H9 (cell line): ENCODE measurements at regions not wholly inside any gene's neighbourhood (a gene's known extent, or its start where the extent isn't known, plus 50 kb on each side); places are given as distances from the start of the nearest gene placed in this dataset.

Experiments
- DNase-seq: peaks from one replicate; pipeline ENCODE4 v3.0.0-alpha.2; 2017
- H2AFZ ChIP-seq: one replicate; pipeline ENCODE4 v1.6.1; 2013; ENCODE audit warnings: mild to moderate bottlenecking, low read length, control low read depth, moderate library complexity
- H2AK5ac ChIP-seq: 2 replicates; pipeline ENCODE4 v1.6.1; 2013; ENCODE audit warnings: low read length, control low read depth, mixed read lengths; ENCODE audit not compliant: insufficient read length
- H2BK120ac ChIP-seq: one replicate; pipeline ENCODE4 v1.6.1; 2013; ENCODE audit warnings: low read depth, mild to moderate bottlenecking, low read length, control low read depth, inconsistent platforms; ENCODE audit not compliant: poor library complexity, severe bottlenecking
- H2BK12ac ChIP-seq: 2 replicates; pipeline ENCODE4 v1.6.1; 2013; ENCODE audit warnings: low read length, control low read depth, mixed read lengths, low read depth; ENCODE audit not compliant: insufficient read length
- H2BK15ac ChIP-seq: 2 replicates; pipeline ENCODE4 v1.6.1; 2013; ENCODE audit warnings: low read depth, low read length, control low read depth
- H2BK20ac ChIP-seq: one replicate; pipeline ENCODE4 v1.6.1; 2013; ENCODE audit warnings: low read depth, mild to moderate bottlenecking, low read length, control low read depth, inconsistent platforms; ENCODE audit not compliant: poor library complexity, severe bottlenecking
- H2BK5ac ChIP-seq: 2 replicates; pipeline ENCODE4 v1.6.1; 2013; ENCODE audit warnings: low read length, control low read depth, mixed read lengths; ENCODE audit not compliant: insufficient read length
- H3K14ac ChIP-seq: 2 replicates; pipeline ENCODE4 v1.6.1; 2013; ENCODE audit warnings: low read length, control low read depth; ENCODE audit not compliant: insufficient read depth
- H3K18ac ChIP-seq: 2 replicates; pipeline ENCODE4 v1.6.1; 2013; ENCODE audit warnings: low read depth, mild to moderate bottlenecking, mixed read lengths, low read length, control low read depth; ENCODE audit not compliant: insufficient read length
- H3K23ac ChIP-seq: 2 replicates; pipeline ENCODE4 v1.6.1; 2013; ENCODE audit warnings: low read length, control low read depth, mixed read lengths, low read depth; ENCODE audit not compliant: insufficient read length
- H3K23me2 ChIP-seq: 2 replicates; pipeline ENCODE4 v1.6.1; 2013; ENCODE audit warnings: low read depth, mild to moderate bottlenecking, mixed read lengths, low read length, control low read depth; ENCODE audit not compliant: insufficient read length, poor library complexity, severe bottlenecking
- H3K27ac ChIP-seq: 2 replicates; pipeline ENCODE4 v1.5.1; 2013; ENCODE audit warnings: low read length, control low read depth, mixed read lengths, low read depth; ENCODE audit not compliant: insufficient read length
- H3K27me3 ChIP-seq: 2 replicates; pipeline ENCODE4 v1.6.1; 2013; ENCODE audit warnings: low read length, control low read depth, inconsistent platforms; ENCODE audit not compliant: insufficient read depth
- H3K4ac ChIP-seq: 2 replicates; pipeline ENCODE4 v1.6.1; 2013; ENCODE audit warnings: low read depth, mild to moderate bottlenecking, control low read depth, inconsistent platforms, low read length, moderate library complexity
- H3K4me1 ChIP-seq: 2 replicates; pipeline ENCODE4 v1.6.1; 2013; ENCODE audit warnings: low read length, control low read depth, inconsistent platforms; ENCODE audit not compliant: insufficient read depth
- H3K4me2 ChIP-seq: 2 replicates; pipeline ENCODE4 v1.6.1; 2013; ENCODE audit warnings: low read length, control low read depth, mixed read lengths; ENCODE audit not compliant: insufficient read length, insufficient read depth
- H3K56ac ChIP-seq: 2 replicates; pipeline ENCODE4 v1.6.1; 2013; ENCODE audit warnings: low read depth, mild to moderate bottlenecking, mixed read lengths, low read length, control low read depth; ENCODE audit not compliant: insufficient read length
- H3K79me1 ChIP-seq: 2 replicates; pipeline ENCODE4 v1.6.1; 2013; ENCODE audit warnings: low read depth, mild to moderate bottlenecking, moderate library complexity, low read length, control low read depth, inconsistent platforms; ENCODE audit not compliant: insufficient read depth, poor library complexity, severe bottlenecking
- H3K79me2 ChIP-seq: 2 replicates; pipeline ENCODE4 v1.6.1; 2013; ENCODE audit warnings: low read length, control low read depth, inconsistent platforms; ENCODE audit not compliant: insufficient read depth
- H3K9ac ChIP-seq: 2 replicates; pipeline ENCODE4 v1.6.1; 2013; ENCODE audit warnings: low read length, control low read depth, mixed read lengths; ENCODE audit not compliant: insufficient read length; ENCODE audit errors: extremely low read depth
- H3K9me3 ChIP-seq: one replicate; pipeline ENCODE4 v1.6.1; 2013; ENCODE audit warnings: low read depth, low read length, inconsistent platforms; ENCODE audit not compliant: control insufficient read depth
- H3T11ph ChIP-seq: one replicate; pipeline ENCODE4 v1.6.1; 2013; ENCODE audit warnings: mild to moderate bottlenecking, low read length, control low read depth, inconsistent platforms
- H4K20me1 ChIP-seq: one replicate; pipeline ENCODE4 v1.6.1; 2013; ENCODE audit not compliant: control insufficient read depth, insufficient read length, insufficient read depth
- H4K5ac ChIP-seq: 2 replicates; pipeline ENCODE4 v1.6.1; 2013; ENCODE audit warnings: low read depth, mild to moderate bottlenecking, mixed read lengths, low read length, control low read depth; ENCODE audit not compliant: insufficient read length
- H4K8ac ChIP-seq: replicated peaks from 2 replicates; pipeline ENCODE4 v1.6.1; 2013; ENCODE audit warnings: low read length, control low read depth, mixed read lengths, low read depth; ENCODE audit not compliant: insufficient read length
- H4K91ac ChIP-seq: 2 replicates; pipeline ENCODE4 v1.6.1; 2013; ENCODE audit warnings: low read depth, mild to moderate bottlenecking, moderate library complexity, mixed read lengths, low read length, control low read depth; ENCODE audit not compliant: insufficient read length
- H3K27ac Mint-ChIP-seq, 3 experiments: 2 replicates in 2 of 3; 3 replicates in 1 of 3; pipeline ENCODE4 v1.8.0; 2020 to 2021; ENCODE audit warnings: mixed read lengths in 3 of 3, mild to moderate bottlenecking in 1 of 3, moderate library complexity in 1 of 3
- H3K27me3 Mint-ChIP-seq: 2 replicates; pipeline ENCODE4 v1.8.0; 2021; ENCODE audit warnings: low read depth, mild to moderate bottlenecking, moderate library complexity, mixed read lengths
- H3K36me3 Mint-ChIP-seq, 3 experiments: 2 replicates in 2 of 3; 3 replicates in 1 of 3; pipeline ENCODE4 v1.8.0; 2020 to 2021; ENCODE audit warnings: low read depth in 3 of 3, mixed read lengths in 3 of 3; ENCODE audit not compliant: insufficient read depth in 1 of 3
- H3K4me1 Mint-ChIP-seq, 2 experiments: 2 replicates each; pipeline ENCODE4 v1.8.0; 2020; ENCODE audit warnings: mixed read lengths in 2 of 2
- H3K4me3 Mint-ChIP-seq, 2 experiments: 2 replicates in 1 of 2; 3 replicates in 1 of 2; pipeline ENCODE4 v1.8.0; 2020 to 2021; ENCODE audit warnings: mild to moderate bottlenecking in 2 of 2, mixed read lengths in 2 of 2, moderate library complexity in 1 of 2
- H3K9me3 Mint-ChIP-seq, 2 experiments: 2 replicates in 1 of 2; 3 replicates in 1 of 2; pipeline ENCODE4 v1.8.0; 2020; ENCODE audit warnings: mild to moderate bottlenecking in 2 of 2, mixed read lengths in 2 of 2, moderate library complexity in 1 of 2
- WGBS: extraction: QIAGEN DNeasy Blood & Tissue Kit; methylation state at CpG from one replicate; pipeline ENCODE4 v1.1.7; 2013; ENCODE audit warnings: missing lambda C conversion rate, low lambda C conversion rate, mixed read lengths; ENCODE audit not compliant: insufficient read length; ENCODE audit errors: extremely low coverage; 5-methylcytosine and 5-hydroxymethylcytosine counted together
- TF ChIP-seq, protein P1 (sequence below): fragments of 200-600 bp; sonication (generic); conservative IDR thresholded peaks from 3 replicates; pipeline ENCODE4 v1.8.0; 2021; ENCODE audit warnings: antibody characterized with exemption, mild to moderate bottlenecking

DNA sequence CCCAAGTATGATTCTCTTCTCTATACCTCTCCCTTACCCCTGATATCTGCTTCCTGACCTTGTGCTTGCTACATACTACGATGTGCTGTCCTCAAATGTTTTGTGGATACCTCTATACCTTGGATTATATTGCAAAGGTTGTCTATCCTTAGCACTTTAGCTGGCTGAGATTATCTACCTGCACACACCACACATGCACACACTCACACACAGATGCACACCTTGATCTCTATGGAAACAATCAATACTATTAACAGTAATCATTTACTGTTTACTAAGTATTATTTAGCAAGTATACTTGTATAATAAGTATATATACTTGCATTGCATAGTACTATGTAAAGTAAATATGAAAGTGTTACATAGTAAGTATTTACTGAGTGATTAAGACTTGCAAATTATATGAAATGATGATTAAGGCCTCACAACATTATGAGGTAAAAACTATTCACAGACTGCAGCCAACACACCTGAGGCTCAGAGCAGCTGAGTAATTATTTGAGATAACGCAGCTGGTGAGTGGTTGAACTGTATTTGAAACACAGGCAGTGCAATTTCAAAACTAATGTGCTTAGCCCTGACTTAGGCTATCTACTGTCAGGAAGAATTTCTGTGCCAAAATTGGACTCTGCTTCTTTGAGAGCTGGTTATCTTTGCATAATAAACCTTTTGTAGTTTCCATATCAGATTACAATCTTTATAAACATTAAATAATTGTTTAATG, 699.9 kb downstream of the FRK start:
- no peak overlapping the region for H2BK120ac ChIP-seq
- H3K4me1 ChIP-seq, result no peaks in the 10 kb centered on the region
- peaks cover 4 to 9% (median 6%) of the 10 kb centered on the region in 3 experiments for H3K36me3 Mint-ChIP-seq
- no peaks in the 10 kb centered on the region for H3K9me3 ChIP-seq
- no peak overlapping the region for H3K9ac ChIP-seq
- no peak overlapping the region for H2BK5ac ChIP-seq
- H3K4me3 Mint-ChIP-seq, result no peak overlapping the region
- H2AFZ ChIP-seq, result no peak overlapping the region
- no peak overlapping the region for H3K23ac ChIP-seq
- no peak overlapping the region for H3K56ac ChIP-seq
- TF ChIP-seq, protein P1, sequence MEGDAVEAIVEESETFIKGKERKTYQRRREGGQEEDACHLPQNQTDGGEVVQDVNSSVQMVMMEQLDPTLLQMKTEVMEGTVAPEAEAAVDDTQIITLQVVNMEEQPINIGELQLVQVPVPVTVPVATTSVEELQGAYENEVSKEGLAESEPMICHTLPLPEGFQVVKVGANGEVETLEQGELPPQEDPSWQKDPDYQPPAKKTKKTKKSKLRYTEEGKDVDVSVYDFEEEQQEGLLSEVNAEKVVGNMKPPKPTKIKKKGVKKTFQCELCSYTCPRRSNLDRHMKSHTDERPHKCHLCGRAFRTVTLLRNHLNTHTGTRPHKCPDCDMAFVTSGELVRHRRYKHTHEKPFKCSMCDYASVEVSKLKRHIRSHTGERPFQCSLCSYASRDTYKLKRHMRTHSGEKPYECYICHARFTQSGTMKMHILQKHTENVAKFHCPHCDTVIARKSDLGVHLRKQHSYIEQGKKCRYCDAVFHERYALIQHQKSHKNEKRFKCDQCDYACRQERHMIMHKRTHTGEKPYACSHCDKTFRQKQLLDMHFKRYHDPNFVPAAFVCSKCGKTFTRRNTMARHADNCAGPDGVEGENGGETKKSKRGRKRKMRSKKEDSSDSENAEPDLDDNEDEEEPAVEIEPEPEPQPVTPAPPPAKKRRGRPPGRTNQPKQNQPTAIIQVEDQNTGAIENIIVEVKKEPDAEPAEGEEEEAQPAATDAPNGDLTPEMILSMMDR, result no peak
- no peak overlapping the region for H3K4ac ChIP-seq
- H4K8ac ChIP-seq, result no peak overlapping the region
- no peaks in the 10 kb centered on the region for H3K23me2 ChIP-seq
- no CpG with 5 or more reads among the region's 2 CpGs for WGBS
- H3K9me3 Mint-ChIP-seq, result peaks cover 5 to 9% of the 10 kb centered on the region in 2 experiments
- no peak overlapping the region for H2BK20ac ChIP-seq
- H2BK15ac ChIP-seq, result no peak overlapping the region
- H3K14ac ChIP-seq, result no peak overlapping the region
- no peak overlapping the region for H3K27ac ChIP-seq
- no peaks in the 10 kb centered on the region for H4K20me1 ChIP-seq
- H3T11ph ChIP-seq, result no peak overlapping the region
- H3K27ac Mint-ChIP-seq, result no peak overlapping the region; a peak in 1 of 7 replicates
- no peak overlapping the region for H3K18ac ChIP-seq
- no peak overlapping the region for H4K5ac ChIP-seq
- no peak for DNase-seq
- no peak overlapping the region for H3K4me2 ChIP-seq
- H2AK5ac ChIP-seq, result no peak overlapping the region
- H2BK12ac ChIP-seq, result no peak overlapping the region
- H3K4me1 Mint-ChIP-seq, result peaks cover 3 to 5% of the 10 kb centered on the region in 2 experiments
- H3K79me1 ChIP-seq, result no peaks in the 10 kb centered on the region
- H3K27me3 Mint-ChIP-seq, result no peaks in the 10 kb centered on the region
- H3K79me2 ChIP-seq, result no peaks in the 10 kb centered on the region
- H3K27me3 ChIP-seq, result no peaks in the 10 kb centered on the region
- no peak overlapping the region for H4K91ac ChIP-seq
